Stimulated activated CD8-positive, alpha-beta memory T cell treated with anti-CD3 and anti-CD28 coated beads, Interleukin-12 subunit alpha, Interleukin-12 subunit beta, amount 100 ng/mL, for 4 hours (primary cell): ENCODE measurements at regions not wholly inside any gene's neighbourhood (a gene's known extent, or its start where the extent isn't known, plus 50 kb on each side); places are given as distances from the start of the nearest gene placed in this dataset.

ENCODE experiments used
- DNase-seq: peaks from one replicate; pipeline ENCODE4 v3.0.0-alpha.2; 2020; ENCODE audit warnings: low read depth

- DNase-seq, result no peak
These were observed 256.7 kb upstream of the TNP1 start for GRCh38 chr2:217116610-217117009.

DNA sequence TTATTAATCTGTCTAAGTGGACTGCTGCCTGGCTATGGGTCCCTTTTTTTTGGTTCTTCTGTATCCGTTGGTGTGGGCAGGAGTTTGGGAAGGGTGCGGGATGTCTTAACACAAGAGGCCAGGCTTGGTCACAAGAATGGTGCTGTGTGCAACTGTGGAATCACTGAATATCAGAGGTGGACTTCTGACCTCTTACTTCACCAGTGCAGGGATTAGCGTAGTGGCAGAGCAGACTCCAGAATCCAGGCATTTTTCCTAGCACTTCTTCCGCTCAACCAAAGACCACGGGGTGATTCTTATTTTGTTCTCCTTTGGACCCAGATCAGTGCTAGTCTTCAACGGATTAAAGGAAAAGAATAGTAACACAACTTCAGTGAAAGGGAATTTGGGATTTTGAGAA is 254.3 kb upstream of the TNP1 start:
- no peak for DNase-seq

- DNase-seq, result no peak
These were observed 253.6 kb upstream of the TNP1 start for GRCh38 chr2:217113491-217113890.

GRCh38 chr2:217110550-217110949 is 250.7 kb upstream of the TNP1 start:
- DNase-seq, result no peak

- DNase-seq, result no peak
These were observed 248.7 kb upstream of the TNP1 start for GRCh38 chr2:217108575-217109027.

GRCh38 chr2:217108086-217108485 is 248.2 kb upstream of the TNP1 start:
- no peak for DNase-seq

DNA sequence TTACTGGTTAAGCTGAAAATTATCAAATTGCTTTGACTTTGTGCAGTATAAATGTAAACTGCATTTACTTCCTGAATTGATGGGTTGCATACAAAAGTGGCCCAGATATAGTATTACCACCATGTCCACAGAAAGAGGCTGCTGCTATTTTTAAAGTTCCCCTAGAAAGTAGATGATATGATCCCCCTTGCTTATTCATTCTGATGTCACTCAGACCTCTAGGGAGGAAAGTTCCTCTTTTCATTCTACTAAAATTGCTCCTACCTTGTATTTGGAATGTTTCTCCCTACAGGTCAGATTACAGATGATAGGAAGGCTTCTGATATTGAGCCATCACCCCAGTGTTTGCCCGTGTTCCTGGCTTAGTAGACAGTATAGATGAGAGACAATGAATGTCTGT is 247.6 kb upstream of the TNP1 start:
- DNase-seq, result no peak

- DNase-seq, result no peak
These were observed 246.8 kb upstream of the TNP1 start for GRCh38 chr2:217106650-217107014.

DNA sequence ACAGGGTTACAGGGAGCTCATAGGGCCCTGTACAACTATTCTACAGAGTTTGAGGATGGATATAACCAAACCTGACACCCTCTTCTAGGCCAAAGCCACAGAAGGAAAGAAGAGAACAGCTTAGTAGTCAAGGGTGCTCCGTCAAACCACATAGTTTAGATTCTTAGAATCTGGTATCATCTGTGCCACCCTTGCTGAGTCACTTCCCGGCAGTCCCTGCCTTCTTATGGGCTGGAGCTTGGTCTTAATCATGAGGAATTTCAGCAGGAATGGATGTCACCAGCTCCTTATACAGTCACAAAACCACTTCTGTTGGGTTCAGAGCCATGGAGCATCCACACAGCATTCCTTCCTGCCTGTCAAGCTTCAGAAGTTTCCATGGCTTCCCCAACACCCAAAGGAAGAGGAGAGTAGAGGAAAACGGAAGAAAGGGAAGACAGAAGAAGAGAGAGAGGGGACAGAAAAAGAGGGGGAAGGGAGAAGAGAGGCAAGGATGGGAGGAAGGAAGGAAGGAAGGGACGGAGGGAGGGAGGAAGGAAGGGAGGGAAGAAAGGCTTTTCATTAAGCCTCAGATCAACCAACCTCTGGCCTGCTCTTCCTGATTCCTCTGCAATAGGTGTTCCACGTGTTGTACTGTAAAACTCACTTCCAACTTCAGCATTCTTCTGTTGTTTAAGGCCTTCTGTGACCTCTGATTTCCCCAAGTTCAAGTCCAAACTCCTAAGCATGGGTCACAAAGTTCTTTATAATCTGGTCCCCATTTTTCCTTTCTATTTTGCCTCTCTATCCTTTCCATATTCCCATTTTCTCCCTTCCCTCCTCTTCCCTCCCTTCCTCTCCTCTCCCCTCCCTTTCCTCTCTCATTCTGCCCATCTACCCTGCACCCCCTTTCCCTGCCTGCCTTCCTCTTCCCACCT is 246.1 kb upstream of the TNP1 start:
- no peak for DNase-seq

DNA sequence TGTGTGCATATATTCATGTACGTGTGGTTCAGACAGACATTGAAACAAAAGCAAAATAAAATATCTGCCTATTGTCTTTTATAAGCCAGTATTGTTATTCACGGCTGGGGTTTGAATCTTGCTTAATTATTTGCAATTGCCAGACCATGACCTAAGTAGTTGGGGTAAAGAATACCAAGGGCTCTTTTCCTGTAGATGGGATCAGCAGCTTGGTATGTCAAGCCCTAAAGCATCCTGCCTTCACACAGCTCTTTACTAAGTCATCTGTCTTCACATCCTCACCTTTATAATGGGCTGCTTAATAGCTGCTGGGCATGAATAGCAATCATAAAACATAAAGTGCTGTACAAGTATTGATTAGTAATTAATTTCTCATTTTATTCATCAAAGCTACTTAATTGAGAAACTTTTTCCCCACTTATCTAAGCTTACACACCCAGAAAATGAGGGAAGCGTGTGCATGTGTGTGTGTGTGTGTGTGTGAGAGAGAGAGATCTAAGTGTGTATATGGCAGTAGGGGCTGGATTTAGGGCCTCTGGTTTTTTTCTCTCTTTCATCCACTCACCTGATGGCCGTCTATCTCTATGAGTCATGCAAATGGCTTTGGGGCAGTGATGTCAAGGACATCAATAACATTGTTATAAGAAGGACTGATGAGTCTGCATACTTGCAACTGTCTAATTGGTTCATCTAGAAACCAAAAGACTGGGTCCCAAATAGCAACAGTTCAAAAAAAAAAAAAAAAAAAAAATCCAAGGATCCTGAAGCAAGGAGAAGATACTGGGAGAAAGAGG is 244.1 kb upstream of the TNP1 start:
- DNase-seq, result no peak

DNA sequence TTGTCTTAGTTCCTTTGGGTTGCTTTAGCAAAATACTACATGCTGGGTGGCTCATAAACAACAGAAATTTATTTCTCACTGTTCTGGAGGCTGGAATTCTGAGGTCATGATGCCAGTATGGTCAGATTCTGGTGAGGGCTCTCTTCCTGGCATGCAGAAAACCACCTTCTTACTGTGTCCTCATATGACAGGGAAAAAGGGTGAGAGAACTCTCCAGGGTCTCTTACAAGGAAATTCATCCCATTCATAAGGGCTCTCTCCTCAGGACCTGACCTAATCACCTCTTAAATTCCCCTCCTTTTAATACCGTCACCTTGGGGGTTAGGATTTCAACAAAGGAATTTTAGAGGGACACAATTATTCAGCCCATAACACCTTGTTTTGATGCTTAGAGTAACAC is 243.1 kb upstream of the TNP1 start:
- no peak for DNase-seq

DNA sequence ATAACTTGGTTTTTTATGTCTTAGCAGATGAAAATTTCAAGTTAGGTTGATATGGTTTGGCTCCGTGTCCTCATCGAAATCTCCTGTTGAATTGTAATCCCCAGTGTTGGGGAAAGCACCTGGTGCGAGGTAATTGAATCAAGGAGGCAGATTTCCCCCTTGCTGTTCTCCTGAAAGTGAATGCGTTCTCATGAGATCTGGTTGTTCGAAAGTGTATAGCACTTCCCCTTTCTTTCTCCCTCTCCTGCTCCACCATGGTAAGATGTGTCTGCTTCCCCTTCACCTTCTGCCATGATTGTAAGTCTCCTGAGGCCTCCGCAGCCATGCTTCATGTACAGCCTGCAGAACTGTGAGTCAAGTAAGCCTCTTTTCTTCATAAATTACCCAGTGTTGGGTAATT is 242.1 kb upstream of the TNP1 start:
- DNase-seq, result no peak

DNA sequence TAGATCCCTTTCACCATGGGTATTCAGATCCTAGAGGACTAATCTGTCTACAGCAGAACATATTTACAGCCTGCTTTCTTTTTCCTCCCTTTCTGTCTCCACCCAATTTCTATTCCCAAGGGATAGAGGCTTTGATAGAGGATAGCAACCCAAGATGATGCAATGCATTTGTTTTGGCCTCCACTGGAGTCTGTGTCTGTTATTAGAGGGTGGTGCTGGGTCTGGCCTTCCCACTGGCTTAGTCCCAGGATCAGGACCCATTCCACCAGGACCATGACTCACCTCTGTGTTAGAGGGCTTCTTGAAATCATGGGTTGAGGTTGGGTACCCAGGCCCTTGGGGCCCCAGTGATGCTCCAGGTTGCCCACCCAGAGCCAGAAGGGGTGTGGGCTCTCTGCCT is 239.7 kb upstream of the TNP1 start:
- no peak for DNase-seq

DNA sequence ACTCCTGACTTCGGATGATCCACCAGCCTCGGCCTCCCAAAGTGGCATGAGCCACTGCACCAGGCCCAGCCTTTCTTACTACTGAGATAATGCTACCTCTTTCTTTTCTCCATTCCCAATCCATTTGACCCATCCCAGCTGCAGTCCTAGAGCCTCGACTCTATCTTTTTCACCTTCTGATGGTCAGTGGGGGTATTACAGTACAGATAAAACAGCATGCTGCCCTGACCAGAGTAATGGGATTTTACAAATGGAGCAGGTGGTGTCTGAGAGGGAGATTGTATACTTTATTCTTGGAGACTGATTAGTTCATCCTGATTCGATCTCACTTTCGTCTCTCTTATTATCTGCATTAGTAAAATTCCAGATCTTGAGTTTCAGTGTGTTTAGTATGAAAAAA is 238.6 kb upstream of the TNP1 start:
- no peak for DNase-seq

- DNase-seq, result no peak
These were observed 237.5 kb upstream of the TNP1 start for GRCh38 chr2:217097346-217097745.

DNA sequence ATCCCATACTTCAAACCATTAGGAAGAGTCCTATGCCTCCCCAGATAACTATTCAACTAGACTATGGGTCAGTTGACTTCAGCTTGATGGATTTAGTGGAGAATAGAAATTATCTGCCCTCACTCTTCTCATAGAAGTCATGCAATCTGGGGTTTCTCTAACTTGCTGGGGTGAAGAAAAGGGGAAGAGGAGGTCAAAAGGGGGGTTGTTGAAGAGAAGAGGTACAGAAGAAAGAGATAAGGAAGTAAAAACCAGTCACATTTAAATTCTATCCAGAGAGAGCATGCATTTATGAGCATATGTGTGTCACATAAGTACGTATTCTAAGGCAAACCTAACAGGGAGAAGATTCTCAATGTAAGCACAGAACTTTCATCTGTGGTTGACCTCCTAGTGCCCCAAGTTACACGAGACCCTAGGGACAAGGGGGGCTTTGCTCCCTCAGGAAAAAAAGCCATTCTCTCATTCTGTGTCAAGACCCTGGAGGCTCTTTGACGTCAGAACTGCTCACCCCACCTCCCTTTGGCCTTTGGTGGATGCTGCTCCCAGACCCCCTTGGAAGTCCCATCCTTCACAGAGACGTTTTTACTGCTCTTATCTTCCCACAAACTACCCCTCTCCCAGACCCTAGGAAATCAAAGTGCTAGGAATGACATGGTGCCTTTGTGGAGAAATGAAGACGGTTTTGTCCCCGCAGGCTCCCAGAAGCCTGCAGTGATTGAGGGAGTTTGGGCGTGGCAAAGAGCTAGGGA is 236.8 kb upstream of the TNP1 start:
- DNase-seq, result no peak

DNA sequence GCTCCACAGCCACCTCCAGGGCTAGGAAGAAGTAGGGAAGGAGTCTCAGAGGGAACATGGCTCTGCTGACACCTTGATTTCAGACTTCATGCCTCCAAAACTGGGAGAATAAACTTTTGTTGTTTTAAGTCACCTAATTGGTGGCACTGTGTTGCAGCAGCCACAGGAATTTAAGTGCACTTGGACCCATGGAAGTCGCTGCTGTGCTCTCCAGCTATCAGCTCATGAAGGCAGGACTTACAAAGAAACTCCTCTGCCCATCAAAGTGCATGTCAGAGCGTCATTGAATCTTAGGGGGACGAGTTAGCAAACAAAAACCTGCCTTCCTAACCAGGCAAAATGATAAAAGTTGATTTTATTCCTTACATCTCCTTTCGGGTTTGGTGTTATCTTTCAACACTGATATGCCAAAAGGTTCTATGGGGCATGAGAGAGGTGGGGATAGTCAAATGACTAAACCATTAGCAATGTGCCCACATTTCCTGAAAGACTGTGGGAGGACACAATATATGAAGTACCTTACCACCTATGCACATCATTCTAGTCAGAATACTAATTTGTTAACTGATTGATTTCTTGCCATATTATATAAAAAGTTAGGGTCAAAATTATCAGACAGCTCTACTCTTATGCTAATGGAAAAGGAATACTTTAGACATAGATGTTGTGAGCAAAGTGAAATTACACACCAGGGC is 235.8 kb upstream of the TNP1 start:
- DNase-seq, result no peak

- DNase-seq, result no peak
These were observed 233.0 kb upstream of the TNP1 start for GRCh38 chr2:217092710-217093379.

DNA sequence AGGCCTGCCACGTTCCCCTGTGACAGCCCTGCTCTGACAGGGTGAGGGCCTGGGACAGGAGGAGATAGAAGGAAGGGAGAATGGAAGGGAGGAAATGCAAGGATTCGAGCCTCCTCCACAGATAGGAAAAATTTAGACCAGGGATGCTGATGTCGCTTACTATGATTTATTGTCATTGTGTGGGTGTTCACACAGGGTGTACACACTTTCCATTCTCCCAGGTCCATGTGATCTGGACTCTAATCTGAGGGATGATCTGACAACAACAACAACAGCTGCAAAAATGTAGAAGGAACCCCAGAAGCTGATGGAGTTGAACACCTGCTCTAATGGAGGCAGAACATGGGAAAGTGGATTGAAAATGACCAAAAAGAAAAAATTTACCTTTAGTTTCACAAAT is 231.7 kb upstream of the TNP1 start:
- no peak for DNase-seq

- DNase-seq, result no peak
These were observed 231.0 kb upstream of the TNP1 start for GRCh38 chr2:217090884-217091283.

DNA sequence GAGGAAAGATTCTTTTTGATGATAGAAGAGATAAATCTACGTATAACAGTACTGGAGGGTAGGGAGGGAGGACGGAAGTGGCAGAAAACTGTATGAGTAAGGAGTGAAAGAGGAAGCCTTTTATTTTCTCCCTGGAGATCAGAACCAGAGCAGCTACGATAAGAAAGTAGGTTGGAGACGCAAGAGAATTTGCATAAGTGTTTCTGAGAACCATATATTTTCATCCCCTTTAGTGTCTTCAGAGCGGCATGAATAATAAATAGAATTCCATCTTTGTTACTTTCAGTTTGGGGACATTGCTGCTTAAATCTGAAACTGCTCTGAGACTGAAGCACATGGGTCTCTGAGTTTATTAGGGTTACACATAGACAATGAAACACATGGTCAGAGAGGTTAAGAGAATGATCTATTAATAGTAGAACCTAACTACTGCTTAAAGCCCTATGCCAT is 230.2 kb upstream of the TNP1 start:
- DNase-seq, result no peak
